ENCODE measurements at regions not wholly inside any gene's neighbourhood (a gene's known extent, or its start where the extent isn't known, plus 50 kb on each side); places are given as distances from the start of the nearest gene placed in this dataset.
"Not testable (repeated sequence)": the region's sequence is repeated elsewhere in the genome, so short reads cannot be mapped to it uniquely, and the experiment has no call there.

- ATAC-seq (ENCODE audit: poor library complexity) (no peak), DNase-seq (no peak)
- intact Hi-C loops (cut with DNase I): no loop called here
These were observed 177.7 kb downstream of the TMEM132E start for GRCh38 chr17:34757106-34757505.

DNA sequence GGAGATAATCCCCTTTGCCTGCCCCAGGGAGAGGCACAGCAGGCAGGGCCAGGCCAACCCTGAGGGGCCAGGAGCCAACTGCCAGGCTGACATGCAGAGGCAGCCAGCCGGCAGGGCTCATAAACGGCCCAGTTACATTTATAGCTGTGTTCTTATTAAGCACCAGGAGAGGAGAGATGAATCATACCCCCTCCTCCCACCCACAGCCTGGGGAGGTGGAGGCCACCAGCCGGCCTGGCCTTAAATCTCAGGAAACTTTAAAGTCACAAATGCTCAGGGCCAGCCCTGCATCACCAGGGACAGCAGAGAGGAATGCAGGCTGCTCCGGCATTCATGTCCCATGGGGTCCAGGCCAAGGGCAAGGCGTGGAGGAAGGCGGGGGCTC is 177.2 kb downstream of the TMEM132E start:
- no peak for ATAC-seq (ENCODE audit: poor library complexity)
- DNase-seq: no peak
- intact Hi-C loops (cut with DNase I): no loop called here

DNA sequence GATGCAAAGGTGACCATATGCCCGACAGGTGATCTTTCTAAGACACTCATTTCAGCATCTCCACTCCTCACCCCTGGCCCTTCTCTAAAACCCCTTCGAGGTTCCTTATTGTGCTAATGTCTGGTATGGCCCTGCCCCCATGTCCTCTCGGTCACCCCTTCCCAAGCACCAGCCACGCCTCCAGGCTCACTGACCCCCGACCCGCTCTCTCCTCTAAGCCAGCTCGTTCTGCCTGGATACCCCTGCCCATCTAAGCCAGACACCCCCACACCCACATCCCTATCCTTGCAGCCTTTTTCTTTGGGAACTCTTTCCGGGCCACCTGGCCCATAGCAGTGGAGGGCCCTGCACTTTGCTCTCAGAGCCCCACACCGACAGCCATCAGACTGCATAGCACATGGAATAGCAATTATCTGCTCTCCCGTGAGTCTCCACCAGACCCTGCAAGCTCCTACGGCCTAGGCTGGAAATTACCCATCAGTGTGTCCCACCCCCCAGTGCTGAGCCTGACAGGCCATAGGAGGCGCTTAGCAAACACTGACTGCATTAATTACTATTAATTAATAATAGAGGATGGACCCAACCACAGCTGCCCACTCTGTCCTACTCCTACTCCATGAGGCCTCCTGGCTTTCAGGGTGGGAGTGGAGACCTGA is 176.7 kb downstream of the TMEM132E start:
- ATAC-seq (ENCODE audit: poor library complexity): no peak
- DNase-seq: no peak
- intact Hi-C loops (cut with DNase I): no loop called here

- ATAC-seq (ENCODE audit: poor library complexity) (no peak), DNase-seq (no peak)
- intact Hi-C loops (cut with DNase I): no loop called here
These were observed 176.0 kb downstream of the TMEM132E start for GRCh38 chr17:34755371-34755770.

DNA sequence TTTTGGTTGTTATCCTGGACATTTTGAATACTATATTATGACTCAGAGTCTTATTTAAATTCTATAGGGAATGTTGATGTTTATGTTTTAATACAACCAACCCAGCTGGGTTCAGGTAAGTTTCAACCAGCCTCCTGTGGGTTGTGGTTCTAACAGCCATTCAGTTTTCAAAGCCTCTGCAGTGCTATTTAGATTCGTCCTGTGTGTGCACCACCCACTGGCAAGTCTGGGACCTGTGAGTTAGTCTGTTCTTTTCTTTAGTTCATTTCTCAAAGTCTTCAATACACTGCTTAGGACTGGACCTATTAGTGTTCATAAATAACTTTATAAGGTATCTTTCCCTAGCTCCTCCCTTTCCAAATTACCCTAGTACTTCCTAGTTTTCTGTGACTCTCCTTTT is 170.6 kb downstream of the TMEM132E start:
- ATAC-seq (ENCODE audit: poor library complexity) (no peak), DNase-seq (no peak)
- intact Hi-C loops (cut with DNase I): no loop called here

DNA sequence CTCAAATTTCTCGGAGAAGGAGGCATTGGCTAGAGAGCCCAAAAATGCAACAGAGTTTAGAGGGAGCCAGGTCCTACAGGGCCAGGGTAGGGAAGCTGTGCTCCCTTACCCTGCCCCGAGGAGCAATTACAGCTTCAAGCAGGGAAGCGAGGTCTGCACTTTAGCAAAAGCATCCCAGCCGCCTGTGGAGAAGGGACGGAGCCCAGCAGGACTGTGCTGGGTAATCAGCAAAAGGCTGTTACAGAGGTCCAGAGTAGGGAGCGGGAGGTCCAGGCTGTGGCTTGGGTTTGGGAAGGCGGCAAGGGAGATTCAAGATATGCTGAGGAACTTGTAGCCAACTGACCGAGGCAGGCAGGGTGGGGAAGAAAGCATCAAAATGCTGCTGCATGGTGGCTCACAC is 162.6 kb downstream of the TMEM132E start:
- intact Hi-C loops (cut with DNase I): no loop called here
- no peak for ATAC-seq (ENCODE audit: poor library complexity)
- no peak for DNase-seq

DNA sequence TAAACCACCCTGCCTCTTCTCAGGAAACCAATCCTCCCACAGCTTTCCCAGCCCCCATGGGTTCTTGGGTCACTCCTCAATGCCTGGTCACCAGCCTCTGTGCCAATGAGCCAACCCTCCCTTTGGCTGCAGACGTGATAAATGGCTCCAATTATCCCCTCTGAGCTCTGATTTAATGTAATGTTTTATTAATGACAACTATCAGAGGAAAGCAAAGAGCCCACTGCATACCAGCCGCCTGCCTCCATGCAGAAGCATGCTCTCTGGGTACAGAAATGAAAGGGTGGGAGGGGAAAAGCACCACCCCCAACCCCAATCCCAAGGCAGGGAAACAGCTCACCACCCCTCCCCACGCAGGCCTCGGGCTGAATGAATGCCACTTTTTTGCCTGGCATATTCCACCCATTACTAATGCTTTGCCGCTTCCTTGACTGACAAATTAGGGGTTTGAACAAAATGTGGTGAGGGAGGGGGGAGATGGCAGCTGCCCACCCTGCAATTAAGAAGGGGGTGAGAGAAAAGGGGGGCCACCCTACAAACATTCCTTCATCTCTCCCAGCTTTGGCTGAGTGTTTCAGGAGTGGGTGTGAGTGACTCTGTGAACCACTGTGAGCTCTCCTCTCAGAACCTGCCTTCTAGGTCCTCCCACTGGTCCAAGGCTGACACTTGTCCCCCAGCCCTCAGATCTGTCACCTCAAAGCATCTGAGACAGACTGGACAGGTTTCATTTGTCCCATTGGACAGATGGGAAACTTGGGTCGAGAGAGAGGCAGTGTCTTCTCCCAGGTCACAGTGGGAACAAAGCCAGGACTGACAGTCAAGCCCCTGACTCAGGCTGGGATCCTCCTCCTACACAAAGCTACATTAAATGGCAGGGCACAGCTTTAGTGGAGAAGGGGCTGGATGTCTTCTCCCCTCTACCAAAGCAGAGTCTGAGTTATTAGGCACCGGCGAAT is 161.5 kb downstream of the TMEM132E start:
- intact Hi-C loops (cut with DNase I): no loop called here
- no peak for ATAC-seq (ENCODE audit: poor library complexity)
- no peak for DNase-seq

- ATAC-seq (ENCODE audit: poor library complexity) (no peak), DNase-seq (no peak)
- intact Hi-C loops (cut with DNase I): no loop called here
These were observed 160.0 kb downstream of the TMEM132E start for GRCh38 chr17:34739386-34739785.

DNA sequence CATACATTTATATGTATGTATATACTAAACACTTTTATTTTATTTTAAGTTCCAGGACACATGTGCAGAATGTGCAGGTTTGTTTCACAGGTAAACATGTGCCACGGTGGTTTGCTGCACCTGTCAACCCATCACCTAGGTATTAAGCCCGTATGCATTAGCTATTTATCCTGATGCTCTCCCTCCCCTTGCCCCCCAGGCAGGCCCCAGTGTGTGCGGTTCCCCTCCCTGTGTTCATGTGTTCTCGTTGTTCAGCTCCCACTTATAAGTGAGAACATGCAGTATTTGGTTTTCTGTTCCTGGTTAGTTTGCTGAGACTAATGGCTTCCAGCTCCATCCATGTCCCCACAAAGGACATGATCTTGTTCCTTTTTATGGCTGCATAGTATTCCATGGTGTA is 158.3 kb downstream of the TMEM132E start:
- ATAC-seq (ENCODE audit: poor library complexity); DNase-seq; intact Hi-C loops (cut with DNase I): not testable (repeated sequence)

DNA sequence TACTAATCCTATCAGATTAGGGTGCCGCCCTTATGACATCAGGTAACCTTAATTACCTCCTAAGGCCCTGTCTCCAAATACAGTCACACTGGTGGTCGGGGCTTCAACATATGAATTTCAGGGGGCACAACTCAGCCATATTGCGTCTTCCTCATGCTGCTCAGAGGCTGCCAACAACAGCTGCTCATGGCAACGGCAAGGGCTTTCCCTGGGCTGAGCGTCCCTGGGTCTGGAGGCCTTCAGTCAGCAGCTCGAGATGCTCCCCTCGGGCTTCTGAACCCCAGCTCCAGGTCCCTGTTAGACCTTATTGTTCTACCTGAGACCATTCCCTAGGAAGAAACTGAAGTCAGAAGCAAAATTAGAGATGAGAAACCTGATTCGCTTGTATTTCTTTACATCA is 157.2 kb downstream of the TMEM132E start:
- DNase-seq: no peak

DNA sequence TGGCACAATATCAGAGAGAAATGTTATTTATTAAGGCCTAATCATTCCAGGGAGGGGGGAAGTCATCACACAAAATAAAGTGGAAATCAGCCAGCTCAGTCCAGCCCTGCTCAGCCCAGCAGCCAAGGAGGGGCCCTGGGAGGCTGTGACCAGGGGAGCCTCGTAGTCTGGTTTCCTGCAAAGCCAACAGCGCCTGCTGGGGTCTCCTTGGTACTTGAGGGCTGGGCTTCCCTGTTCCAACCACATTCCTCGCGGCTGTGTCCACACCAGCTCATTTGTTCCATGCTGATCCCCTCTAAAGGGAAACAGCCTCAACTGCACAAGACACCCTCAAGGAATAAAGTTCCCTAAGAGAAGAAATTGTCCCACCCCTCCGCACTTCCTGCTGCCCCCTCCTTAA is 154.0 kb downstream of the TMEM132E start:
- DNase-seq (no peak), ATAC-seq (ENCODE audit: poor library complexity) (no peak)
- intact Hi-C loops (cut with DNase I): no loop called here

More for the DNA sequence above, 157.2 kb downstream of the TMEM132E start:
- no peak for ATAC-seq (ENCODE audit: poor library complexity)
- intact Hi-C loops (cut with DNase I): no loop called here

DNA sequence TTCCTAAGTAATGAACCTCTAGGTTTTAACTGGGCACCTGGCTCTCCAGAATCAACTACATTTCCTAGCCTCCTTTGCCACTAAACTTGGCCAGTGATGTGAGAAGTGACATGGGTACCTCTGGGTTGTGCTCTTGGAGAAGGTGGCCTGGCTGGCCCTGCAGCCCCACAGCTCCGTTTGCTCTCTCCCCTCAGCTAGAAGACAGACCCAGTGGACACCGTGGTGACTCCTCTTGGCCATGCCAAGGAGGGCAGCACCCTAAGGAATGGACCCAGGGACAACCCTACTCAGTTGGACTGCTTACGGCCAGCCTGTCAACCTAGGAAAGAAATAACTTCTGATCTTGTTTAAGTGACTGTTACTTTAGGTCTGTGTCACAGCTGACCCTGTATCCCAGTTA is 151.4 kb downstream of the TMEM132E start:
- intact Hi-C loops (cut with DNase I): no loop called here
- DNase-seq: no peak
- no peak for ATAC-seq (ENCODE audit: poor library complexity)

DNA sequence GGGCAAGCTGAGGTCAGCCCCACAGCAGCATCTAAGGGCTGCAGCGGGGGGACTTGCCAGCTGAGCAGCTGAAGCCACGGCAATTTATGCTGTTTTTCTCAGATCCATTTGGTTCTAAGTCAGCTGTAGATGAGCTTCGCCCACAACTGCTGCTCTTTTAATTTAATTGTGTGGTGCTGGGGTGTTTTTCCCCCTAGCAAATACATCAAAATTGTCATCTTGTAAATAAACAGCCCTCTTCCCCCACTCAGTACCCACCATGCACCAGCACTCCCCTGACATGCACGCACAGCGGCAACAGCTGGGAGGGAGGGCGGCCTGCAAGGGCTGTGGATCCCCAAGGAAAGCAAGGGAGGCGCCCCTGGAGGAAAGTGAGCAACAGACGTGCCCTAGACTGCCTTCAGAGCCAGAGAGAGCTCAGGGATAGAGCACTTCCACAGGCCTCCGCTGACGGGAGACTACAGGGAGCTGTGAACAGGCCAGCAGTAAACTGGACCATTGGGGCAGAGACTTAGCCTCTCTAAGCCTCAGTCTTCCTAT is 149.5 kb downstream of the TMEM132E start:
- intact Hi-C loops (cut with DNase I): no loop called here
- DNase-seq (no peak), ATAC-seq (ENCODE audit: poor library complexity) (no peak)

DNA sequence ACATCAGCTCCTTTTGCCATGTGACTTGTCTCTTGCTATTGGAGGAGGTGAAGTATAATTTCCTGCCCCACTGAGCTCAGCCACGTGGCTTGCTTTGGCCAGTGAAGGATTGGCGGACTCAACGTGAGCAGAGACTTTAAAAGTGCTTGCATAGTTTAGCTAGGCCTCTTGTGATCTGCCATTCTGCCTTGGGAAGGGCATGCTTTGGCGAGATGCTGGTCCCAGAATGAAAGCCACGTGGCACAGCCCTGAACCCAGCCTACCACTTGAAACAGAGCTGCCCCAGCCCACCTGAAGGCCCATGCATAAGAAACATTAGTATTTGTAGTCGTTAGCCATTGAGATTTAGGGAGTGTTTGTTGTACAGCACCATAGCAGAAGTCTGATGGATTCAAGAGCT is 148.2 kb downstream of the TMEM132E start:
- no peak for DNase-seq
- intact Hi-C loops (cut with DNase I): no loop called here
- ATAC-seq (ENCODE audit: poor library complexity): no peak

DNA sequence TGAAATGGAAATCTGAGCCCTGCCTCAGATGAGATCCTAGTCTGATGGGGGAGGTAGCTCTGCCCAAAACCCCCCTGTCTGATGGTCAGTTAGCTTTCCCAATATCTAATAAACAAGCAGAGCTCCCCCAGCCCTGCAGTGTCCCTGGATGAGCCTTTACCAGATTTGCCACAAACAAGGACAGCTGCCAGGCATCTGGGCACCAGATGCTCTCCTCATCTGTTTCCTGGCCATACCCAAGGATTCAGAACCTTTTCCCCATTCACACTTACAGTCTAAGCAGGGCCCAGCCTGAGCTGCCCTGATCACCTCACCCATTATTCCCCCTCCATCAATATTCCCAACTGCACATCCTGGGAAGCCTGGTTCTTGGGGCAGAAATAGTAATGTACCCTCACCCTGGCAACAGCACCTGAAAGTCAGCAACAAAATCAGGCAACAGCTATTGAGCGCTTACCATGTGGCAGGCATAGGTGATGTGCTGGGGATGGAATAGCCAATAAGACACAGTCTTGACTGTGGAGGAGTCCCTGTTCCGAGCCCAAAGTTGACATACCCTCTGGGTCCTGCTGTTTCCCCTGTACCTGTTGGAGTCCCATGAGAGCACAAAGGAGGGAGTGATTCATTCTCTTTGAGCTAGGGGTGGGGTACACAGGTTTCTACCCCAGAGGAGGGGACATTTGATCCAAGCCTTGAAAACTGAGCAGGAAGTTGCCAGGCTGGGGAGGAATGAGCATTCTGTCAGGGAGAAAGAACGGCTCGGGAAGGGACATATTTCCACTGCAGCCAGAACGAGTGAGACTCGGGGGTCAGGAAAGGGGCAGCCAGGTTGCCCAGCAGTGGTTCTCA is 147.4 kb downstream of the TMEM132E start:
- DNase-seq (no peak), ATAC-seq (ENCODE audit: poor library complexity) (no peak)
- intact Hi-C loops (cut with DNase I): no loop called here

GRCh38 chr17:34725725-34726124 is 146.3 kb downstream of the TMEM132E start:
- intact Hi-C loops (cut with DNase I): no loop called here
- no peak for DNase-seq
- no peak for ATAC-seq (ENCODE audit: poor library complexity)

DNA sequence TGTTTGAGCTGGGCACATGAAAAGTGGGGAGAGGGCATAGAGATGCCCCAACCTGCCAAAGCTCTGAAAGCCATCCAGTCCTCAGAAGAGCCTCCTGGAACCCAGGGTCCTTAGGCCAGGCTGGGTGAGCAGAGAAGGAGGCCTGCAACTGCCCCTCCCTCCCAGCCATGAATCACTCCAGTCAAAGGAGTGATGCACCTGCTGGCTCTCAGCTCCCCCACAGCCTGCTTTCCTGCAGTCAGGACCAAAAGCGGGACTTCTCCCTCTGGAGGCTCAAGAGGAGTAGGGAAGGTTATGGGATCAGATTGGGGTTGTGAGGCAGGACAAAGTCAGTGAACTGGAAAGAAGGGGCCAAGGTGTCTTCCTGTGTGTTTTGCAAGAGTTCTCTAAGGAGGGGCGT is 145.6 kb downstream of the TMEM132E start:
- DNase-seq (no peak), ATAC-seq (ENCODE audit: poor library complexity) (no peak)
- intact Hi-C loops (cut with DNase I): no loop called here

DNA sequence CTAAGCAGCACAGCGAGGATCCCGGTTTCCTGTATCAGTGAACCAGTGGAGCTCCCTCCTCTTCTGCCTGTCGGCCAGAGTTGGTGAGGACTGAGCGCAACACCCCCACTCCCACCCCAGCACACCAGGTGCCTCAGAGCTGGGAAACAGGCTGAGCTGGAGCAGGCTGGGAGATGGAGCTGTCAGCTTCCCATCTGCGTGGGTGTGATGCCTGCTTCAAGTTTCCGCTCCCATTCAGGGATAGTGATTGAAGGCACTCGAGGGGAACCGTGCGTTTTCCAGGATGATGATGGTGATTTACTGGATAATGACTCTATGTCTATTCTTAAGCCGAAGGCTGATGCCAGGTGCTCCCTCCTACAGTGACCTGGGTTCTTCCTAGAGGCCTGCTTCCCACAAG is 144.5 kb downstream of the TMEM132E start:
- DNase-seq (no peak), ATAC-seq (ENCODE audit: poor library complexity) (no peak)
- intact Hi-C loops (cut with DNase I): no loop called here

- no peak for ATAC-seq (ENCODE audit: poor library complexity)
- intact Hi-C loops (cut with DNase I): no loop called here
- no peak for DNase-seq
These were observed 141.9 kb downstream of the TMEM132E start for GRCh38 chr17:34721326-34721725.
